HG02678 (cell line): ENCODE measurements at regions not wholly inside any gene's neighbourhood (a gene's known extent, or its start where the extent isn't known, plus 50 kb on each side); places are given as distances from the start of the nearest gene placed in this dataset.
A peak's percentile ranks its signal among the peaks of the same experiment; 100 is the strongest.
"Not testable (repeated sequence)": the region's sequence is repeated elsewhere in the genome, so short reads cannot be mapped to it uniquely, and the experiment has no call there.

Experiments used
- ATAC-seq: cut with Tn5 transposase; IDR thresholded peaks from one replicate; pipeline ENCODE4 v1.9.1; 2021; ENCODE audit warnings: mild to moderate bottlenecking, moderate library complexity; ENCODE audit not compliant: unreplicated experiment

GRCh38 chr9:738209-738915 is 103.1 kb upstream of the DMRT1 start:
- ATAC-seq, result no peak

DNA sequence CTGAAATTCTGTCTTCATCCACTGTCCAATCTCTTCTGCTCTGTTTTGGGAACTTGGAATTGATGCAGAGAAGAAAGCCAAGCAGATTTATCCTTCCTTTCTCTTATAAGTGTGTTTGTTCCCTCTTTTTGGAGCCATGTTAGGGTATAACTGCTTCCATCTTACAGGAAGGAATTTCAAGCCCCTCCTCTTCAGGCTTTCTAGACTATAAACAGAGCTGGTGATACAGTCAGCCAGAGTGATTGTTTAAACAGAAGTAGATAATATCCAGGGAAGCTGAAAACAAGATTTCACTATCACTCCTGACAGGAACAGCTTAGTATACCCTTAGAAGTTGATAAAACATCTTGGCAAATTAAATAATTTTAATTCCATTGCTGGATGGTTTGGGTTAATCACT is 102.1 kb upstream of the DMRT1 start:
- ATAC-seq, result no peak

DNA sequence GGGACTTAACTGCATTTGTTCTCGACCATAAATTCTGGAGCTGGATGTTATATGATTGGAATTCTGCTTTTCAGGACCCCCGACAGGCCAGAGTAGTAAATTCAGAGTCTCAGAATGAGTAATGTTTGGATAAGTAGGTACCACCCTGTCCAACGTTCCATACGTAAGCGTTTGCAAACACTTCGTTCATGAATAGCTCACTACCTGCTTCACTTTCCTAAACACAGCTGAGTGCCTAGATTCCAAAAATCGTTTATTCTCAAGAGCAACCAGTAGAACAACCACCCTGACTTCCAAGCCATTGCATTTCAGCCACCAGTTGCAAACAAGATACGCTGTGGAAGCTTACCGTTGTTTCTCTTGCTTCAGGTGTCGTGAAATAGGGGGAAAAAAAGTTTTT is 101.3 kb upstream of the DMRT1 start:
- no peak for ATAC-seq

GRCh38 chr9:742104-742503 is 99.4 kb upstream of the DMRT1 start:
- no peak for ATAC-seq

DNA sequence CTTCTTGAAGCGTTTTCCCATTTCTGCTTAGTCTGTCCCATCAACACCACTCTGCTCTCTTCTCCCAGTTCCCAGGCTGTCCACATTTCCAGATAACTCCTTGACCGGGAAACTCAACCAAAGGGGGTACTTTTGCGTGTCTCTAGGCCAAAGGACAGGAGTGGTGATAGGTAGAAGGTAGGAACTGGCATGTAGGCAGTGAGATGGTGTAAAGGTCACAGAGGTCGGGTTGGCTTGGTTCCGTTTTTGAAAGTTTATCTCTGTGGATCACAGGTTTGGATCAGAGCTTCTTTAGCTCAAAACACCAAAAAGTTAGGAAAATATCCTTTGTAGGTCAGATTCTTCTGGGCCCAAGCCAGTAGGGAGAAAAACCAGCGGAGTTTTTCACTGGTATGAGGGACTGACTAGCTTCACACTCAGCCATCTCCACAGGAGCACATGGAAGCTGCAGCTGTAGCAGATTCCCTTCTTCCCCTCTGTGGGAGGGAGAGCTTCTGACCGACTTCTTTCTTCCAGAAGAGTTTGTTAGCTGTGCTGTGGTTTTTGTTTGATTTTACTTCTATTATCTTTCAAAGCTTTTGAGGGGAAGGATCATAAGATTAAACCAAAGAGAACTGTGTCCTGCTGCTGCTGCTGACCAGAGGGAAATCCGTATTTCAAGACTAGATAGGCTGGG is 98.4 kb upstream of the DMRT1 start:
- ATAC-seq, result no peak

DNA sequence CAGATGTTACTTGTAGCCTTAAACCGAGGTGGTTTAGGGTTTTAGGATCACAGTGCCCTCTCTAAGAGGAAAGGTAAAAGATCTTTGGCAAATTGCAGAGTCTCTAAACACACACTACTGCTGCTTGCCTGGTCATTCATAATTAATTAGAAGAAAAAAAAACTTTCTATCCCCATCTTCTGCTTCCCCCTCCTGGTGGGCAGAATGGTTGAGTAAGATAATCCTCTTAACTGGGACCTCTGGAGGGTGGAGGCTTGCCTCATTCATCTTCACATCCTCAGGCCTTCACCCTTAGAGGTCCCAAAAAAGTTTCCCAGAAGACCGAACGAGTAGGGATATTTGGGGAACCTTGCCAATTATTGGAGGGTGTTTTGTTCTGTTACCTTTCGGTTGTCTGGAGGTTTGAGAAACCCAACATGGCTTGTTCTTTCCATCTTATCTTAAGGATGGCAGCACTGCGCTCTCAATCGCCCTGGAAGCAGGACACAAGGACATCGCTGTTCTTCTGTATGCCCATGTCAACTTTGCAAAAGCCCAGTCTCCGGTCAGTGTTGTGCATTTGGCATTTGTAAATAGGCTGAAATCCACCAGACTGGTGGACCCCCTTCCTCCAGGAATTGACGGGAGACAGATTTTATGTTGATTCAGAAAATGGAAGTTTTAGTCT is 97.3 kb upstream of the DMRT1 start:
- ATAC-seq, result no peak

- ATAC-seq, result no peak
Measured at GRCh38 chr9:744790-745484, 96.6 kb upstream of the DMRT1 start.

- no peak for ATAC-seq
Measured at GRCh38 chr9:745761-746380, 95.6 kb upstream of the DMRT1 start.

DNA sequence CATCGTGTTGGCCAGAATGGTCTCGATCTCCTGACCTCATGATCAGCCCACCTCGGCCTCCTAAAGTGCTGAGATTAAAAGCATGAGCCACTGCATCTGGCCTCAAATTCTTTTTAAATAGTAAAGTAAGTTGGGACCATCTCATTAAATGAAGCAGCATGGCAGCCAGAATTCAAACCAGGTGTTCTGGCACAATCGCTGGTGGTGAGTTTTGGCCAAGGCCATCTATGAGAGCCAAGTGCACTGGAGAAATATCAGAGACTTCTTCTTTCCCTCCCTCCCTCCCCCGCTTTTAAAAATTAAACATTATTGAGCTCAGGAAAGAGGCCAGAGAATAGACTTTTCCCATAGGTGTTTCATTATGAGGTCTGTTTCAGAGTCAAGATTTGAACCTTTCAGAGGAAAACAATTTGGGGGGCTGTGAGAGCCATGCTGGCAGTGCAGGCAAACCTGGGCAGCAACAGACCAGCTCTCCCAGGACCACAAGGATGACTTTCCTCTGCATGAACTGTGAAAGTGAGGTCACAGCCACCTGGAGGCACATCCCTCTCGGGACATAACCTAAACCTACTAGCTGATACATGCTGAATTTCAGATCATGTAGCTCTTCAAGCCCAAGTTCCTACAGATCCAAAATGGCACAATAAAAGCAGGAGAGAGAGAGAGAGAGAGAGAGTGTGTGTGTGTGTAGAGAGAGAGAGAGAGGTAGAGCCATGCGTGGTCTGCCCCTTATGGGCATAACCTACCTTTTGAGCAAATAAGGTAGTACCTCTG is 94.6 kb upstream of the DMRT1 start:
- no peak for ATAC-seq

DNA sequence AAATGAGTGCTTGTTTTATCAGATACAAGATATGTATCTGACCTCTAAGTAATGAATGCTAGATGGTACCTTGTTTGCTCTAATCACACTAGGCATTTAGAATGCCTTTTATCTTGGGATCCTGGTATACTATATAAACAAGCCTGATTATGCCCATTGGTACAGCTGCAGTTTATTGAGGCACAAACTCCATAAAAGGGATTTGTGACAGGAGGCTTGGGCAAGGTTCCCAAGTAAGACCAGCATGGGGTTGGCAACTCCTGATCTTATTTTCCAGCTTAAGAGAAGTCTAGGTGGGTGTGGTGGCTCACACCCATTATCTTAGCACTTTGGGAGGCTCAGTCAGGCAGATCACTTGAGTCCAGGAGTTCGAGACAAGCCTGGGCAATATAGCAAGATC is 93.9 kb upstream of the DMRT1 start:
- no peak for ATAC-seq

GRCh38 chr9:748861-749497 is 92.5 kb upstream of the DMRT1 start:
- ATAC-seq, result no peak

DNA sequence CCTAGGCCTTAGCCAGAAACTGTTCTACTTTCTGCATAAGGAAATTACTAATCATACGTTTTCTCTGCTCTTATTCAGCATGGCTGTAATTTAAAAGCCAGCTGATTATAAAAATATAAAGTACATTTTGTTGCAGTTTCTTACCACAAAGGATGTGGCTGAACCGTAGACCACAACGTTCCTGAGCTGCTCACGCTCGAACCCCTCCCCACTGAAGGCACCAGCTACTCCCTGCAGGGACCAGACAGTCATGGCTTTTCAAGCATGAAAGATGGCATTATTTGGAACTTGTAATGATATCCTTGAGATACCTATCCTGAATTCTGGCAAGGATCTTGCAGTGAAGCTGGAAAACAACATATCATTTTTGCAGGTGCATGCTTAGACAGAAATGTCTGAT is 91.8 kb upstream of the DMRT1 start:
- ATAC-seq, result no peak

- peak; percentile 4 for ATAC-seq
Measured at GRCh38 chr9:750249-750967, 91.1 kb upstream of the DMRT1 start.

GRCh38 chr9:751137-752051 is 90.1 kb upstream of the DMRT1 start:
- ATAC-seq, result peak; percentile 85

DNA sequence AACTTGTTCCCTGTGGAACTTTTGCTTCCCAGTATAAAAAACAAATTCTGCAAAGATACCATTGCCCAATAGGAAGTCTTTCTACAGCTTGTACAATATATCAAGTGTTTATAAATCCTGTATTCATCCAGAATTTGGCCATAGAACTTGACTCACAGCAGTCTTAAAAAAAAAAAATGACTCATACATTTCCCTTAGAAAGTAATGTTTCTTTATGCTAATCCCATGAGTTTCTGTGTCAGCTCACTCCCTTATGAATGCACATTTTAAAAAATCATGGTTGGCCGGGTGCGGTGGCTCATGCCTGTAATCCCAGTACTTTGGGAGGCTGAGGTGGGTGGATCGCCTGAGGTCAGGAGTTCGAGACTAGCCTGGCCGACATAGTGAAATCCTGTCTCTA is 89.3 kb upstream of the DMRT1 start:
- ATAC-seq, result no peak

DNA sequence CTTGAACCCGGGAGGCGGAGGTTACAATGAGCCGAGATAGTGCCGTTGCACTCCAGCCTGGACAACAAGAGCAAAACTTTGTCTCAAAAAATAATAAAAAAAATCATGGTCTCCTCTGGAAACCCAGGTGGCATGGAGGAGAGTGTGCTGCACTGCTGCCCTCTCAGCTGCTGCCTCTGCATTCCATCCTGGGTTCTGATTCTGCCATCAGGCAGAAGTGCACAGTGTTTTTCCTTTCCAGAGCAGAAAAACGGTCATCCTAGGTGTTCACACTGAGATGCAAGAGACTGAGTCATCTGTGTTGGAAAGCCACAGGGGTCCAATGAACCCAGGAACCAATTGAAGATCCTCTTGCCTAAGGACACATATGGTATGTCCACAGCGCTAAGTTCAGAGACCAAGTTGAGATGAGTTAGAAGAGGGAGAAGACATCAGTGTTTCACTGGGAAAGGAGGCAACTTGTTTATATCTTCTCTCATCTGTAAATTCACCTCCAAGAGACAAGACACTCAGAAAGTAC is 88.8 kb upstream of the DMRT1 start:
- no peak for ATAC-seq

- ATAC-seq, result not testable (repeated sequence)
Measured at GRCh38 chr9:753734-754133, 87.8 kb upstream of the DMRT1 start.
